ENCODE measurements at regions not wholly inside any gene's neighbourhood (a gene's known extent, or its start where the extent isn't known, plus 50 kb on each side); places are given as distances from the start of the nearest gene placed in this dataset.
A peak's percentile ranks its signal among the peaks of the same experiment; 100 is the strongest.
"Not testable (repeated sequence)": the region's sequence is repeated elsewhere in the genome, so short reads cannot be mapped to it uniquely, and the experiment has no call there.

- no peak for DNase-seq (ENCODE audit: low spot score)
Observed at GRCh38 chr15:38614621-38615020, 50.0 kb upstream of the RASGRP1 start.

GRCh38 chr15:38617831-38618230 lies 53.2 kb upstream of the RASGRP1 start:
- no peak for DNase-seq (ENCODE audit: low spot score)

GRCh38 chr15:38618242-38618955 lies 53.8 kb upstream of the RASGRP1 start:
- no peak for DNase-seq (ENCODE audit: low spot score)

- no peak for DNase-seq (ENCODE audit: low spot score)
Observed at GRCh38 chr15:38620098-38620497, 55.5 kb upstream of the RASGRP1 start.

- no peak for DNase-seq (ENCODE audit: low spot score)
Observed at GRCh38 chr15:38620851-38621594, 56.4 kb upstream of the RASGRP1 start.

GRCh38 chr15:38622304-38622703 lies 57.7 kb upstream of the RASGRP1 start:
- no peak for DNase-seq (ENCODE audit: low spot score)

GRCh38 chr15:38622908-38623307 lies 58.3 kb upstream of the RASGRP1 start:
- DNase-seq (ENCODE audit: low spot score): no peak

- no peak for DNase-seq (ENCODE audit: low spot score)
Observed at GRCh38 chr15:38623744-38624143, 59.1 kb upstream of the RASGRP1 start.

GRCh38 chr15:38624244-38625205 lies 59.9 kb upstream of the RASGRP1 start:
- DNase-seq (ENCODE audit: low spot score): no peak

- DNase-seq (ENCODE audit: low spot score): no peak
Observed at GRCh38 chr15:38625886-38626285, 61.3 kb upstream of the RASGRP1 start.

- no peak for DNase-seq (ENCODE audit: low spot score)
Observed at GRCh38 chr15:38626443-38627050, 61.9 kb upstream of the RASGRP1 start.

GRCh38 chr15:38627689-38628277 lies 63.2 kb upstream of the RASGRP1 start:
- no peak for DNase-seq (ENCODE audit: low spot score)

GRCh38 chr15:38631119-38632075 lies 66.8 kb upstream of the RASGRP1 start:
- DNase-seq (ENCODE audit: low spot score): peak; percentile 16

- no peak for DNase-seq (ENCODE audit: low spot score)
Observed at GRCh38 chr15:38635170-38635569, 70.6 kb upstream of the RASGRP1 start.

- DNase-seq (ENCODE audit: low spot score): no peak
Observed at GRCh38 chr15:38636597-38636996, 72.0 kb upstream of the RASGRP1 start.

GRCh38 chr15:38638126-38638525 lies 73.5 kb upstream of the RASGRP1 start:
- DNase-seq (ENCODE audit: low spot score): no peak

GRCh38 chr15:38638811-38639210 lies 74.2 kb upstream of the RASGRP1 start:
- no peak for DNase-seq (ENCODE audit: low spot score)

- peak; percentile 22 for DNase-seq (ENCODE audit: low spot score)
Observed at GRCh38 chr15:38642689-38643270, 78.2 kb upstream of the RASGRP1 start.

- not testable (repeated sequence) for DNase-seq (ENCODE audit: low spot score)
Observed at GRCh38 chr15:38644353-38644752, 79.7 kb upstream of the RASGRP1 start.

- no peak for DNase-seq (ENCODE audit: low spot score)
Observed at GRCh38 chr15:38646716-38647115, 82.1 kb upstream of the RASGRP1 start.
